B cell (primary cell): ENCODE measurements at regions not wholly inside any gene's neighbourhood (a gene's known extent, or its start where the extent isn't known, plus 50 kb on each side); places are given as distances from the start of the nearest gene placed in this dataset.

Experiments used
- ATAC-seq: fragments of 200-7000 bp; cut with Tn5 transposase; one replicate; pipeline ENCODE4 v1.10.0; 2021; ENCODE audit warnings: low read depth, mild to moderate bottlenecking, moderate number of reproducible peaks, moderate library complexity
- CTCF ChIA-PET: fragments of 350-600 bp; sonication (Branson Sonifier 250); formaldehyde crosslinking; loops from one replicate; lab custom pipeline; 2021; ENCODE audit warnings: antibody characterized with exemption, inconsistent platforms; lab: Charles Lee
- POLR2A ChIA-PET: fragments of 350-600 bp; sonication (Branson Sonifier 250); formaldehyde crosslinking; loops from one replicate; lab custom pipeline; 2021; ENCODE audit warnings: antibody characterized with exemption; lab: Charles Lee
- DNase-seq: peaks from one replicate; pipeline ENCODE4 v3.0.0; 2013
- H2AFZ ChIP-seq: 2 replicates; pipeline ENCODE4 v1.6.1; 2012; ENCODE audit warnings: mild to moderate bottlenecking, low read depth, low read length; ENCODE audit not compliant: insufficient read depth, poor library complexity, severe bottlenecking
- H3K27ac ChIP-seq, 2 donors: 1 replicate in 1 of 2; 2 replicates in 1 of 2; pipeline ENCODE4 v1.5.1; 2012 to 2013; ENCODE audit warnings: low read length in 2 of 2, mild to moderate bottlenecking in 2 of 2, moderate library complexity in 1 of 2
- H3K27me3 ChIP-seq, 4 experiments: fragments of 200-600 bp in 1 of 4; sonication (generic) in 1 of 4; replicated peaks in 1 of 4; 1 replicate in 2 of 4; 2 replicates in 2 of 4; pipeline versions ENCODE4 v1.6.1 to v1.7.0; 2013 to 2016; ENCODE audit warnings: low read length in 3 of 4, mild to moderate bottlenecking in 2 of 4, mixed read lengths in 1 of 4, moderate library complexity in 1 of 4; ENCODE audit not compliant: insufficient read depth in 4 of 4, control insufficient read depth in 3 of 4; ENCODE audit errors: control extremely low read depth in 1 of 4
- H3K36me3 ChIP-seq, 2 experiments: replicated peaks in 1 of 2; 1 replicate in 1 of 2; 2 replicates in 1 of 2; pipeline versions ENCODE4 v1.6.1 to v1.7.1; 2013; ENCODE audit warnings: low read length in 1 of 2; ENCODE audit not compliant: insufficient read depth in 2 of 2, control insufficient read depth in 1 of 2; ENCODE audit errors: control extremely low read depth in 1 of 2, extremely low read depth in 1 of 2
- H3K4me1 ChIP-seq, 2 donors: fragments of 200-600 bp in 1 of 2; sonication (generic) in 1 of 2; 1 replicate in 1 of 2; 2 replicates in 1 of 2; pipeline versions ENCODE4 v1.5.1 to v1.6.1; 2013 to 2017; ENCODE audit warnings: low read length in 2 of 2; ENCODE audit not compliant: control insufficient read depth in 2 of 2, insufficient read depth in 2 of 2
- H3K4me2 ChIP-seq: replicated peaks from 2 replicates; pipeline ENCODE3; 2012; ENCODE audit warnings: mild to moderate bottlenecking, low read depth, low read length; ENCODE audit not compliant: poor library complexity, severe bottlenecking
- H3K4me3 ChIP-seq, 5 experiments: fragments of 200-600 bp in 1 of 5; sonication (generic) in 1 of 5; 1 replicate in 3 of 5; 2 replicates in 2 of 5; pipeline versions ENCODE4 v1.5.1 to v1.7.0; 2011 to 2016; ENCODE audit warnings: low read length in 4 of 5, mild to moderate bottlenecking in 4 of 5, low read depth in 2 of 5, control low read depth in 1 of 5, moderate library complexity in 1 of 5; ENCODE audit not compliant: insufficient read depth in 1 of 5; ENCODE audit errors: control extremely low read depth in 1 of 5, extremely low read depth in 1 of 5
- H3K79me2 ChIP-seq: fragments of 200-600 bp; sonication (generic); one replicate; pipeline ENCODE4 v1.6.0; 2016; ENCODE audit warnings: low read length; ENCODE audit not compliant: control insufficient read depth, insufficient read depth
- H3K9ac ChIP-seq: fragments of 200-600 bp; sonication (generic); 2 replicates; pipeline ENCODE4 v1.6.1; 2017; ENCODE audit warnings: mild to moderate bottlenecking, low read length, moderate library complexity
- H3K9me3 ChIP-seq, 3 donors: one replicate each; pipeline versions ENCODE4 v1.6.1 to v1.7.1; 2013; ENCODE audit warnings: low read length in 2 of 3; ENCODE audit not compliant: control insufficient read depth in 2 of 3, insufficient read depth in 1 of 3; ENCODE audit errors: control extremely low read depth in 1 of 3
- H4K20me1 ChIP-seq: 2 replicates; pipeline ENCODE4 v1.6.0; 2012; ENCODE audit warnings: mild to moderate bottlenecking, low read length; ENCODE audit not compliant: insufficient read depth, control insufficient read depth, poor library complexity, severe bottlenecking
- H3K27ac Mint-ChIP-seq: one replicate; pipeline ENCODE4 v1.8.0; 2021; ENCODE audit warnings: mixed read lengths
- H3K27me3 Mint-ChIP-seq: one replicate; pipeline ENCODE4 v1.8.0; 2021; ENCODE audit warnings: mixed read lengths
- H3K4me1 Mint-ChIP-seq: one replicate; pipeline ENCODE4 v1.8.0; 2021; ENCODE audit warnings: mixed read lengths
- H3K4me3 Mint-ChIP-seq: one replicate; pipeline ENCODE4 v1.8.0; 2021; ENCODE audit warnings: mixed read lengths
- H3K9me3 Mint-ChIP-seq: one replicate; pipeline ENCODE4 v1.8.0; 2022; ENCODE audit warnings: mixed read lengths; ENCODE audit not compliant: insufficient read depth
- CTCF ChIP-seq: fragments of 200-600 bp; IDR thresholded peaks from one replicate; pipeline ENCODE4 v1.8.0; 2022; ENCODE audit warnings: antibody characterized with exemption, mild to moderate bottlenecking
- EZH2 ChIP-seq: IDR thresholded peaks from 2 replicates; pipeline ENCODE4 v1.6.1; 2012; ENCODE audit warnings: borderline replicate concordance, low read depth, mild to moderate bottlenecking, moderate library complexity, low read length; ENCODE audit not compliant: insufficient read depth, poor library complexity, severe bottlenecking
- WGBS: methylation state at CpG from one replicate; pipeline ENCODE4 v1.1.5; 2013; ENCODE audit warnings: missing lambda C conversion rate; ENCODE audit not compliant: insufficient coverage; 5-methylcytosine and 5-hydroxymethylcytosine counted together
- intact Hi-C: fragments of 100-400 bp; cut with micrococcal nuclease; formaldehyde crosslinking; loops from one replicate; pipeline ENCODE4 v1.10.0; 2022

GRCh38 chr7:125747966-125748365, 818.3 kb upstream of the POT1 start:
- no peak overlapping the region for H2AFZ ChIP-seq
- H3K36me3 ChIP-seq: no peaks in the 10 kb centered on the region
- intact Hi-C loops: loop anchor here (10.0 kb wide), 1 partner anchor 67 kb away; no protein-coding TSS in a partner anchor
- H3K27me3 ChIP-seq: no peaks in the 10 kb centered on the region
- H3K9ac ChIP-seq: no peak overlapping the region
- no peak for TF ChIP-seq EZH2
- no peak for TF ChIP-seq CTCF
- POLR2A ChIA-PET: no interaction called here
- no peaks in the 10 kb centered on the region for H3K27me3 Mint-ChIP-seq
- H4K20me1 ChIP-seq: no peaks in the 10 kb centered on the region
- no peaks in the 10 kb centered on the region for H3K4me1 Mint-ChIP-seq
- no peaks in the 10 kb centered on the region for H3K4me1 ChIP-seq
- H3K4me2 ChIP-seq: no peak overlapping the region
- no peak for DNase-seq
- H3K4me3 Mint-ChIP-seq: no peak overlapping the region
- ATAC-seq: no peak
- H3K27ac Mint-ChIP-seq: no peak overlapping the region
- H3K9me3 ChIP-seq: no peaks in the 10 kb centered on the region
- H3K9me3 Mint-ChIP-seq: peaks cover 5% of the 10 kb centered on the region
- H3K79me2 ChIP-seq: no peaks in the 10 kb centered on the region
- H3K4me3 ChIP-seq: no peak overlapping the region
- no peak overlapping the region for H3K27ac ChIP-seq
- CTCF ChIA-PET: no interaction called here

GRCh38 chr7:125746510-125746909, 816.9 kb upstream of the POT1 start:
- H3K9ac ChIP-seq: no peak overlapping the region
- intact Hi-C loops: loop anchor here (10.0 kb wide), 1 partner anchor 68 kb away; no protein-coding TSS in a partner anchor
- H3K36me3 ChIP-seq: no peaks in the 10 kb centered on the region
- Mint-ChIP-seq H3K27me3 (no peaks in the 10 kb centered on the region), H3K27ac (no peak overlapping the region), H3K4me1 (no peaks in the 10 kb centered on the region), H3K4me3 (no peak overlapping the region), H3K9me3 (peaks cover 5% of the 10 kb centered on the region)
- TF ChIP-seq CTCF (no peak), EZH2 (no peak)
- CTCF ChIA-PET: no interaction called here
- ATAC-seq (no peak), DNase-seq (no peak)
- H3K4me2 ChIP-seq: no peak overlapping the region
- H3K4me3 ChIP-seq: no peak overlapping the region
- no peak overlapping the region for H3K27ac ChIP-seq
- H2AFZ ChIP-seq: no peak overlapping the region
- no peaks in the 10 kb centered on the region for H4K20me1 ChIP-seq
- POLR2A ChIA-PET: no interaction called here
- no CpG with 5 or more reads among the region's 2 CpGs for WGBS
- H3K9me3 ChIP-seq: no peaks in the 10 kb centered on the region
- H3K4me1 ChIP-seq: no peaks in the 10 kb centered on the region
- no peaks in the 10 kb centered on the region for H3K79me2 ChIP-seq
- H3K27me3 ChIP-seq: no peaks in the 10 kb centered on the region
